Suppressor macrophage (primary cell): ENCODE measurements at regions not wholly inside any gene's neighbourhood (a gene's known extent, or its start where the extent isn't known, plus 50 kb on each side); places are given as distances from the start of the nearest gene placed in this dataset.

Experiments
- DNase-seq, 4 experiments: peaks; one replicate each; pipeline ENCODE4 v3.0.0-alpha.2; 2020 to 2022

- no peak for DNase-seq
These were observed 154.0 kb upstream of the TENM4 start for GRCh38 chr11:79594834-79595233.

GRCh38 chr11:79592824-79593223 lies 152.0 kb upstream of the TENM4 start:
- DNase-seq = no peak

- DNase-seq = no peak
These were observed 151.6 kb upstream of the TENM4 start for GRCh38 chr11:79592406-79592805.

- no peak for DNase-seq
These were observed 141.6 kb upstream of the TENM4 start for GRCh38 chr11:79582434-79582833.

GRCh38 chr11:79579063-79579462 lies 138.2 kb upstream of the TENM4 start:
- DNase-seq = no peak

- no peak for DNase-seq
These were observed 137.3 kb upstream of the TENM4 start for GRCh38 chr11:79578116-79578515.

GRCh38 chr11:79575701-79576100 lies 134.9 kb upstream of the TENM4 start:
- no peak for DNase-seq

- DNase-seq = peak in 3 of 4 experiments; percentile 4 to 12 (median 5)
These were observed 129.3 kb upstream of the TENM4 start for GRCh38 chr11:79570104-79570503.

GRCh38 chr11:79564288-79564925 lies 123.6 kb upstream of the TENM4 start:
- no peak for DNase-seq

- DNase-seq = no peak
These were observed 120.7 kb upstream of the TENM4 start for GRCh38 chr11:79561496-79561895.

GRCh38 chr11:79550809-79551208 lies 110.0 kb upstream of the TENM4 start:
- DNase-seq = no peak

GRCh38 chr11:79547256-79547655 lies 106.4 kb upstream of the TENM4 start:
- no peak for DNase-seq

GRCh38 chr11:79546351-79546750 lies 105.5 kb upstream of the TENM4 start:
- no peak for DNase-seq

- no peak for DNase-seq
These were observed 103.5 kb upstream of the TENM4 start for GRCh38 chr11:79544361-79544760.

- DNase-seq = no peak
These were observed 102.3 kb upstream of the TENM4 start for GRCh38 chr11:79543101-79543500.

GRCh38 chr11:79541466-79541865 lies 100.6 kb upstream of the TENM4 start:
- no peak for DNase-seq

GRCh38 chr11:79538775-79539174 lies 97.9 kb upstream of the TENM4 start:
- DNase-seq = no peak

GRCh38 chr11:79536155-79536917 lies 95.5 kb upstream of the TENM4 start:
- no peak for DNase-seq

- DNase-seq = no peak
These were observed 94.8 kb upstream of the TENM4 start for GRCh38 chr11:79535606-79536005.

- no peak for DNase-seq
These were observed 84.4 kb upstream of the TENM4 start for GRCh38 chr11:79525257-79525656.

- no peak for DNase-seq
These were observed 81.8 kb upstream of the TENM4 start for GRCh38 chr11:79522626-79523025.

- DNase-seq = no peak
These were observed 79.3 kb upstream of the TENM4 start for GRCh38 chr11:79520086-79520485.

- no peak for DNase-seq
These were observed 75.0 kb upstream of the TENM4 start for GRCh38 chr11:79515781-79516180.

- DNase-seq = no peak
These were observed 73.9 kb upstream of the TENM4 start for GRCh38 chr11:79514695-79515094.

GRCh38 chr11:79514290-79514689 lies 73.5 kb upstream of the TENM4 start:
- DNase-seq = no peak
